Choroid plexus epithelial cell (primary cell): ENCODE measurements at regions not wholly inside any gene's neighbourhood (a gene's known extent, or its start where the extent isn't known, plus 50 kb on each side); places are given as distances from the start of the nearest gene placed in this dataset.

Experiments
- DNase-seq: peaks from one replicate; pipeline ENCODE4 v3.0.0-alpha.2; 2010; ENCODE audit warnings: low read depth
- H3K4me3 ChIP-seq: 2 replicates; pipeline ENCODE4 v1.5.1; 2011; ENCODE audit warnings: low read depth, mild to moderate bottlenecking, control low read depth, low read length, moderate library complexity
- CTCF ChIP-seq: conservative IDR thresholded peaks from 2 replicates; pipeline ENCODE4 v1.5.1; 2011; ENCODE audit warnings: low read depth, mild to moderate bottlenecking, control low read depth, inconsistent platforms, low read length, moderate library complexity

GRCh38 chr5:77942578-77943239 lies 166.6 kb upstream of the TBCA start:
- H3K4me3 ChIP-seq: no peak overlapping the region
- TF ChIP-seq CTCF: no peak
- DNase-seq: no peak

- no peak for TF ChIP-seq CTCF
- H3K4me3 ChIP-seq: no peak overlapping the region
- no peak for DNase-seq
Measured at GRCh38 chr5:77937015-77937908, 161.1 kb upstream of the TBCA start.

GRCh38 chr5:77936365-77936693 lies 160.2 kb upstream of the TBCA start:
- no peak for DNase-seq
- H3K4me3 ChIP-seq: no peak overlapping the region
- TF ChIP-seq CTCF: no peak

GRCh38 chr5:77935506-77936364 lies 159.6 kb upstream of the TBCA start:
- DNase-seq: no peak
- no peak for TF ChIP-seq CTCF
- H3K4me3 ChIP-seq: no peak overlapping the region

- DNase-seq: no peak
- TF ChIP-seq CTCF: no peak
- H3K4me3 ChIP-seq: no peak overlapping the region
Measured at GRCh38 chr5:77928776-77929300, 152.7 kb upstream of the TBCA start.

GRCh38 chr5:77926337-77926736 lies 150.2 kb upstream of the TBCA start:
- no peak for DNase-seq

More at GRCh38 chr5:77926337-77926736, 150.2 kb upstream of the TBCA start:
- no peak for TF ChIP-seq CTCF
- H3K4me3 ChIP-seq: no peak overlapping the region
